ENCODE measurements at regions not wholly inside any gene's neighbourhood (a gene's known extent, or its start where the extent isn't known, plus 50 kb on each side); places are given as distances from the start of the nearest gene placed in this dataset.
A peak's percentile ranks its signal among the peaks of the same experiment; 100 is the strongest.
"Not testable (repeated sequence)": the region's sequence is repeated elsewhere in the genome, so short reads cannot be mapped to it uniquely, and the experiment has no call there.

DNA sequence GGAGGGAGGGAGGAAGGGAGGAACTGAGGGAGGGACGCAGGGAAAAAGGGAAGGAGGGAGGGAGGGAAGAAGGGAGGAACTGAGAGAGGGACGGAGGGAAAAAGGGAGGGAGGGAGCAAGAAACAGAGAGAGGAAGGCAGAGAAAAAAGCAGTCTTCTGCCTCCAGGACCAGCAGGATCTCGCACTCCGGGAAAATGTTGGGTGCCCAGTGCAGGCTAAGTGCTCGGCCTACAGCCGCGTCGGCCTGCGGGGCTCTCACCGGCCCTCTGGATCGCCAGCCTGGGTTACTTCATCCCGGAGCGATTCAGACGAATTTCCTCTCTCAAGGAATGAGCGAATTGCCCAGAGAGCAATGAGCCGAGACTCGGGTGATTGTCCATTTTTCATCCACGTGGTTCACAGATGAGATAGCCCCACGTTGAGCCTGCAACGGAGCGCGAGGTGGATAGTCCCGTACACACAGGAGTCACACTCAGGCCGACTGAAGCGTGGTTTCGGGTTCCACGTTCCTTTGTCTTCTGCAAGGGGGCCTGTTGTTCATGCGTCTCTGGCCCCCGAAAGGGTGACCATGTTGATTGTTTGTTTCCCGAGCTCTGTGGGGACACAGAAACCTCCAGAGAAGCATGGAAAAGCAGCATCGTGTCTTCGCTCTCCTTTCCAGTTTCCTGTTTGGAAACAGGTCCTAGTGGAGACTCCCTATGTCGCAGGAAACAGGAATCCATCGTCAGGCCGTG, 1937.1 kb upstream of the DEFB115 start:
- DNase-seq = not testable (repeated sequence)

DNA sequence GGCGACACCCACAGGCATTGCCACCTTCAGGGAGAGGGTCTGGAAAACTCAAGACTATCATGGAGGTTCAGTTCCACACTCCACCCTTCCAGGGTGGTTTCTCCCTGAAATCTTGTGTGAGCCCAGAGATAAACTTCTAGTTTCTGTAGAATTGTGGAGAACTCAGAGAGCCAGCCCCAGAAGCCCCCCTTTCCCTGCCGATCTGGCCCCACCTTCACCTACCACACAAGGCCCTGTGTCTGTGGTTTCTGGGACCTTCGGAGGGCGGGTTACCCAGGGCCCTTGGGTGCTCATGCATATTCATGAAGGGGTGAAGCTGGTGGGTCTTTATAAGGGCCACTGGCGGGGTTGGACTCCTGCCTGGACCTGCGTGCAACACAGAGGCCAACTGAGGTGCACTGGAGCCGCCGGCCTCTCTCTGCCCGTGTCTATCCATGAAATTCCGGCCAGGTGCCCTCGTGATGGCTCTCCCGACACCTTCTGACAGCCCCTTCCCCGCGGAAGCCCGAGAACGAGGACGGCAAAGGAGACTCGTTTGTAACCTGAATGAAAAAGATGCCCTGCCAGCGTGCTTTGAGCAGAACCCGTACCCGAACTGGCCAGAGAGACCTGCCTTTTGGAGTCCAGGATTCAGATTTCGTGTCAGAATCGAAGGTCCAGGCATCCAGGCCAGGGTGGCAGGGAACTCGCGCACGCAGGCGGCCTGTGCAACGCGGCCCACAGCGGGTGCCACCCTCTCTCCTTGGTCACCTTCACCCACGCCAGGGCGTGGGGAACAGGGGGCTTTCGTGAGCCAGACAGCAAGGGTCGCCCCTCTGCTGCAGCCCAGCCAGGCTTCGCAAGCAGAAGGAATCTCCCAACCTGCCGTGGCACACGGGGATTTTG, 1933.6 kb upstream of the DEFB115 start:
- not testable (repeated sequence) for DNase-seq

DNA sequence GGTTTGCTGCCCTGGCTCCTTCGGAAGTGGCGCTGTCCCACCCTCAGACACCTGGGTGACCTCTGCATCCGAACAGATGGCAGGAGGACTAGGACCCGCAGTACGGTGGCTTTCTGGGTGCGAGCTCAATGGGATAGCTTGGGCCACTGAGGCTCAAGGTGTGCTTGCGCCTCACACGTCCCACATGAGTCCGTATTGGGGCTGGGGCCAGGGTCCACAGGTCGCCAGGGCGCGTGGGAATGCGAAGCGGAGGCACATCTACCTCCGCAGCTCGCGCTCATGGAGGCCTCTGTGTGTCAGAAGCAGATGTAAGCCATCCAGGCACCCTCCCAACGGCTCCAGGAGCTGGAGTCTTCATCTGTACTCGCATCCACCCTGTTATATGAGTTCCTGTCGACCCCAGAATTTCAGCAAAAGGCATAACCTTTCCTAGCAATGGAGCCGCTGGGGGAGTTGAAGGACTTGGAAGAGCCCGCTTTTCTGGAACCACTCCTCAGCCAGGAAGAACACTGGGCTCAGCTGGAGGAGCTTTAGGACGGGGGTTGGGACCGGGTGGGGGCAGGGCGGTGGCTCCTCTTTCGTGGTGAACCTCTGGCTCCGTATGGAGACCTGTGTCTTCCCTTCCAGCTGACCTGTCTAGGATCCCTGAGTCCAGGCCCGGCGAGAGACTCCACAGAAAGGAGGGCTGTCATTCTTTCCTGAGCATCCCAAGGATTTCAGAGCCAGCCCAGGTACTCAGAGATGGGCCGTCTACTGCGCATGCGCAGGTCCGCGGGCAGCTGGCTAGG, 1932.8 kb upstream of the DEFB115 start:
- DNase-seq = not testable (repeated sequence)

DNA sequence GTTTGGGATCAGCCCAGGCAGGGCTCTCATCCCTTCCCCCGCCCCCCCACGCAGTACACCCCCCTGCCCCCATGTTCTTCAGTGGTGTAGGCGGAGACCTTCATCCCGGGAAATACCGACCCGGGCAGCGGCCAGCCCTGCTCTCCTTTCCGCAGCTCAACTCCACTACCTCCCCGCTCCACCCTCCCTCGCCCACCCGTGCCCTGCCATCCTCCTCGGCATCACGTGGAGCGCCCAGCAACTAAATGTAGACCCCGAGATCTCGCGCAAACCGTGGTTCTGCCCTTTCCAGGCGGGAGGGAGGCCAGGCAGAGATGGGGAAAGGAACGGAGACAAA, 1932.2 kb upstream of the DEFB115 start:
- no peak for DNase-seq

DNA sequence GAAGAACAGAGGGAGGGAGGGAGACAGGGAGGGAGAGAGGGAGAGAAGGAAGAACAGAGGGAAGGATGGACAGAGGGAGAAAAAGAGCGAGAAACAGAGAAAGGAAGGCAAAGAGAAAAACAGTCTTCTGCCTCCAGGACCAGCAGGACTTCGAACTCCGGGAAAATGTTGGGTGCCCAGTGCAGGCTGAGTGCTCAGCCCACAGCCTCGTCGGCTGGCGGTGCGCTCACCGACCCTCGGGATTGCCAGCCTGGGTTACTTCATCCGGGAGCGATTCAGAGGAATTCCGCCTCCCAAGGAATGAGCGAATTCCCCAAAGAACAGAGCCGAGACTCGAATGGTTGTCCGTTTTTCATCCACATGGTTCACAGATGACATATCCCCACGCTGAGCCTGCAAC, 1931.7 kb upstream of the DEFB115 start:
- not testable (repeated sequence) for DNase-seq

DNA sequence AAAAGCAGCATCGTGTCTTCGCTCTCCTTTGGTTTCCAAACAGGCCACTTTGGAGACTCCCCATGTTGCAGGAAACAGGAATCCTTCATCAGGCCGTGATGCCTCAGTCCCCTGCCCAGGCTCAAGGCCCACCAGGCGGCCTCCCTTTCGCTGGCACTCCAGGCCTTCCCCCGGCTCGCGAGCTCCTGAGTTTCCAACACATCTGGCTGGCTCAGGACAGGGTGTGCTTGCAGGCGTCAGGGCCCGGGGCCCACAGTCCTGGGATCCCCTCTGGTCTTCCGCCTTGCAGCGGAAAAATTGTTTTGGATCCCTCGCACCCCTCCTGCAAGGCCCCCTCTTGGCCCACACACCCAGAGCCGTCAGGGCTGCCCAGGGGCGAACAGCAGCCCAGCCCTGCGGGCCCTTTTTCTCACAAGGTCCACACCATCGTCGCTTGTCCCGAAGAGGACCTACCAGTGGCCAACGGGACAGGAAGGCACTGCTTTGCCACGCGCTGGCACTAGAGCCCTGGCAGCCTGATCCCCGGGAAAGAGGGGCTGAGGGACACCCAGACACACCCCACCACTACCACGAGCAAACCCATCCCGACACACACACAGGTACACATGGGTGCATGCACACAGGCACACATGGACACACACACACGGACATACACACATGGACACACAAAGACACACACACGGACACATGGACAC, 1930.9 kb upstream of the DEFB115 start:
- no peak for DNase-seq

DNA sequence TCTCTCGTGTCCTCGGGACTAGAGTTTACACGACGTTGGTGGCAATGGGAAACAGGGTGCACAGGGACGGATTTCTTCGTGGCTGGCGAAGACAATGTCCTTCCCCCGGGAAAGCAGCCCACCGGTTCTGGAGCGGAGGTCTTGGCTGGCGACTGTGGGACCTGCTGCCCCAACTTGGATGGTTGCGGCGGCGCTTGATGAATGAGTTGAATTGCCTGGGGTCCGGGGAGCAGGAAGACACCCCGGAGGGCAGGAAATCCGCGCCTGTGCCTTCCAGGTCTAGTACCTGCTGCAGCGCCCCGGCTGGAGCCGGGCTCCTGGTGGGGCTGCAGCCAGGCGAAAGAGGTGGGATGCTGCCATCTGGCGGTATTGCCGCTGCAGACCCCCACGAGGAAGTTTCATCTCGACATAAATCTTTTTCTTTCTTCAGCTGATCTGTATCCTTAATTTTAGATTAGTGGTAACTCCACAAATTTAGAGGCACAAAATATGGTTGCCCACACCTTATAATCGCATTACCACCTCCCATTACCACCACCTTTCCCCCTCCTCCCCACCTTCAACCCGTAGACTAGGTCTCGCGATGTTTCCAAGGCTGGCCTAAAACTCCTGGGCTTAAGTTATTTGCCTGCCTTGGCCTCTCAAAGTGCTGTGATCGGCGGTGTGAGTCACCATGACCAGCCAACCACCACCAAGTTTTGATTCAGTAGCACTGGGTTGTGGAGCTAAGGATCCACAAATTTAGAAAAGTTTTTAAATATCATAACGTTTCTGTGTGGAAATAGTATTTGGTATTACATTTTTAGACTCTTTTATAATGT, 1929.7 kb upstream of the DEFB115 start:
- DNase-seq = peak; percentile 2

DNA sequence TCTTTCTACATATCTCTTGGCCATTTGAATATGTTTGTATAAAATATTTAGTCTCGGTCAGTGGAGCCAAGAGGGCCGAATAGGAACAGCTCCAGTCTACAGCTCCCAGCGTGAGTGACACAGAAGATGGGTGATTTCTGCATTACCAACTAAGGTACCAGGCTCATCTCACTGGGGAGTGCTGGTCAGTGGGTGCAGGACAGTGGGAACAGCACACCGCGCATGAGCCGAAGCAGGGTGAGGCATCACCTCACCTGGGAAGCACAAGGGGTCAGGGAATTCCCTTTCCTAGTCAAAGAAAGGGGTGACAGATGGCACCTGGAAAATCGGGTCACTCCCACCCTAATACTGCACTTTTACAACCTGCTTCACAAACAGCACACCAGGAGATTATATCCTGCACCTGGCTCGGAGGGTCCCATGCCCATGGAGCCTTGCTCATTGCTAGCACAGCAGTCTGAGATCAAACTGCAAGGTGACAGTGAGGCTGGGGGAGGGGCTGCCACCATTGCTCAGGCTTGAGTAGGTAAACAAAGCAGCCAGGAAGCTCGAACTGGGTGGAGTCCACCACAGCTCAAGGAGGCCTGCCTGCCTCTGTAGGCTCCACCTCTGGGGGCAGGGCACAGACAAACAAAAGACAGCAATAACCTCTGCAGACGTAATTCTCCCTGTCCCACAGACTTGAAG, 1926.9 kb upstream of the DEFB115 start:
- DNase-seq = not testable (repeated sequence)

DNA sequence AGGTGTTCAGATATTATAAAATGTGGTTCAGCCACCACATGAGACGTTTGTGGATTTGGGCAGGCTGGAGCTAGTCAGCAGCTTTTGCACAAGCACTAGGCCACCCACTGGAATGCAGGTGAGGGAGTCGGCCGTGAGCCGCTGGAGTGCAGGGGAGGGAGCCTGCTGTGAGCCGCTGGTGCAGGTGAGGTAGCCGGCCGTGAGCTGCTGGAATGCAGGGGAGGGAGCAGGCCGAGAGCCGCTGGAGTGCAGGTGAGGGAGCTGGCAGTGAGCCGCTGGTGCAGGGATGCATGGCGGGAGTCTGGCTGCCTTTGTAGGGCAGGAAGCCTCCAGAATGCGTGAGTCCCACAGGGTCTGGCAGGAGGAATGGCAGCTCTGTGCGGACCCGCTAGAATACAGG, 1907.6 kb upstream of the DEFB115 start:
- no peak for DNase-seq

DNA sequence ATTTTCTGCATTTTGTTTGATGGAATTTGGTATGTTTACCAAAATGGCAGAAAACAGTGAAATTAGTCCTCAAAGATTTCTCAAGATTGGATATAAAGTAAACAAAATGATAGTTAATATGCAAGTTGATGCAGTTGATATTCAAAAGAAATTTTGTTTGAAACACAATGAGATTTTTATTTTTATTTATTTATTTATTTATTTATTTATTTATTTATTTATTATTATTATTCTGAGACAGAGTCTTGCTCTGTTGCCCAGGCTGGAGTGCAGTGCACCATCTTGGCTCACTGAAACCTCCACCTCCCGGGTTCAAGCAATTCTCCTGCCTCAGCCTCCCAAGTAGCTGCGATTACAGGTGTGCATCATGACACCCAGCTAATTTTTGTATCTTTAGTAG, 1881.5 kb upstream of the DEFB115 start:
- not testable (repeated sequence) for DNase-seq

DNA sequence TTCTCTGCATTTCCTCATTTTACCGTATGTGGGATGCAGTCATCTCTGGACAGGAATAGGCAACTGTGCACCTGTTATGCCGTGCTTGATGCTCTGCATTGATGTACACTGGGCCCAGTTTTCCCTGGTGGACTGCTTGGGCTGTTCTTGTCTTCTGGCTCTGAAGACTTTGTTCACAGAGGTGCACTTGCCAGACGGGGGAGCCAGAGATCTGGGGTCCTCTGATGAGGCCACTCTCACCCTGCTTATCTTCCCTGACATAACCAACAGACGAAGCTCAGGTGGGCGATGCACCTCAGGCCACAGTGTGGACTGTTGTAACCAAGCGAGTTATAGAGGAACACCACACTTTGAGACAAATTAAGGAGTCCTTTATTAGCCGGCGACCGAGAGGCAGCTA, 1864.6 kb upstream of the DEFB115 start:
- not testable (repeated sequence) for DNase-seq

DNA sequence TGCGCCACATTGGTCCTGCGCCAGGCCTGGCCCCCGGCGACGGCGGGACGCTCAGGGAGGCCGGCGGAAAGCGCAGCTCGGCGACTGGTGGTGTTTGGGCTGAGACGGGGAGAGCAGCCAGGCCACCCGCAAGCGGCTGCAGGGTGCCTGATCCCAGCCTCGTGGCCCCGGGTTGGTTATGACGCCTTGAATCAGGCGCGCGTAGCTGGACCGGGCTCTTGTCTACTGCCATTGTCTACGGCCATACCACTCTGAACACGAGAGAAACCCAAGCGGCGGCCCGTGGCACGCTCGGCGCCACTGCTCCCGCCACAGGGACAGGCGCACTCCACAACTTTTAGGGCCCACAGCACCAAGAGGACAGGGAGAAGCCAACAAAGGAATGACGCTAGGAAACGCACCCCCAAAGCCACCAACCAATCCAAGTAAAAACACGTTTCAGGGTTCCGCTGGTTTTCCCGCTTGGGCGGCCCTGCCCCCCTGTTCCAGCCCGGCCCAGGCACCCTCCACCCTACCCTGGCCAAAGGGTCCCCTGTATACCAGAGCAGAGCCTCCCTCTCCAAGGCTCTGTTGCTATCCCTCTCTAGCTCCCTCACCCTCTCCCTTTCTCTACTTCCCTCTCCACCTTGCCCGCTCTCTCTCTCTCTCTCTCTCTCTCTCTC, 1849.3 kb upstream of the DEFB115 start:
- no peak for DNase-seq

DNA sequence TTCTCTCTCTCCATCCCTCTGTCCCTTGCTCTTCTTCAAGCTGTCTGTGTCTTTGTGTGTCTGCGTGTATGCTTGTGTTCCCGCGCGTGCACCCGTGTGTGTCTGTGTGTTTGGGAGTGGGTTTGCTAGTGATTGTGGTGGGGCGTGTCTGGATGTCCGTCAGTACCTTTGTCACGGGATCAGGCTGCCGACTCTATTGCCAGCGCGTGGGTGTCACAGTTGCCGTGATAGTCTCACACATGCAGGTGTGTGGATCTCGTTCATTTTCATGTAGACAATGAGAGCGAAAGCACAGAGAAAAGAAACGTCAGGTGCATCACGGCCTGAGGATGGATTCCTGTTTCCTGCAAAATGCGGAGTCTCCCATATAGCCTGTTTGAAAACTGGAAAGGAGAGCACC, 1848.8 kb upstream of the DEFB115 start:
- not testable (repeated sequence) for DNase-seq

DNA sequence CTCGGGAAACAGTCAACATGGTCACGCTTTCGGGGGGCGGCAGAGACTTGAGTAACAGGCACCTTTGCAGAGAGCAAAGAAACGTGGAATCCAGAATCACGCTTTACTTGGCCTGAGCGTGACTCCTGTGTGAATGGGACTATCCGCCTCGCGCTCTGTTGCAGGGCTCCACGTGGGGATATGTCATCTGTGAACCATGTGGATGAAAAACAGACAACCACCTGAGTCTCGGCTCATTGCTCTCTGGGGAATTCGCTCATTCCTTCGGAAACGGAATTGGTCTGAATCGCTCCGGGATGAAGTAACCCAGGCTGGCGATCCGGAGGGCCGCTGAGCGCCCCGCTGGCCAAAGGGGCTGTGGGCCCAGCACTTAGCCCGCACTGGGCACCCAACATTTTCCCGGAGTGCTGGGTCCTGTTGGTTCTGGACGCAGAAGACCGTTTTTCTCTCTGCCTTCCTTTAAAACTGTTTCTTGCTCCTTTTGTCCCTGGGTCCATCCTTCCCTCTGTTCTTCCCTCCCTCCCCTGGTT, 1848.2 kb upstream of the DEFB115 start:
- DNase-seq = not testable (repeated sequence)

DNA sequence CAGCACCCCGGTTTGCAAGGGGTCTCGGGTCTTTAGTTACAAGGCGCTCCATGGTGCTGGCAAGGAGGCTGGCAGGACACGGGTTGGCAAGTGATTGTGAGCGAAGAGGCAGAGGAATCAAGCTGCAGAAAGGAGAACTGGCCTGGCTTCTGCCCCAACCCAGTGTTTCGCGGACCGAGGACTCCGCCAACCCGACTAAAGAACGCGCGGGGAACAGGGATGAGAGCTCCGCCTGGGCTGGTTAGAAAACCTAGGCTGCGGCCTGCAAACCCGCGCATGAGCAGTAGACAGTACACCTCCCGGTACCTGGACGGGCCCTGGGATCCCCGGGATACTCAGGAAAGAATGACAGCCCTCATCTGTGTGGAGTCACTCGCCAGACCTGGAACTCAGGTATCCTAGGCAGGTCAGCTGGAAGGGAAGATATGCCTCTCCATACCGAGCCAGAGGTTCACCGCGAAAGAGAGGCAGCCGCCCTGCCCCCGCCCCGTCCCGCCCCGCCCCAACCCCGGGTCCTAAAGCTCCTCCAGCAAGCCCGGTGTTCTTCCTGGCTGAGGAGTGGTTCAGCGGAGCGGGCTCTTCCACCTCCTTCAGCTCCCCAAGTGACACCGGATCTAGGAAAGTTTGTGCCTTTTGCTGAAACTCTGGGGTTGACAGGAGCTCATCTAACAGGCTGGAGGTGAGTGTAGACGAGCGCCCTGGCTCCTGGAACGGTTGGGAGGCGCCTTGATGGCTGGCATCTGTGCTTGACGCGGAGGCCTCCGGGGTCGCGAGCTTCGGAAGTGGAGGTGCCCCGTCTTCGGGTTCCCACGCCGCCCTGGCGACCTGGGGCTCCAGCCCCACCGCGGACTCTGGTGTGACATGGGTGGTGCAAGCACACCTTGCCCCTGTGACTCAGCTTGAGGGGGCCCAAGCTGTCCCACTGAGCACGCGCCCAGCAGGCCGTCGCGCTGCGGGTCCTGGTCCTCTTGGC, 1847.3 kb upstream of the DEFB115 start:
- no peak for DNase-seq

DNA sequence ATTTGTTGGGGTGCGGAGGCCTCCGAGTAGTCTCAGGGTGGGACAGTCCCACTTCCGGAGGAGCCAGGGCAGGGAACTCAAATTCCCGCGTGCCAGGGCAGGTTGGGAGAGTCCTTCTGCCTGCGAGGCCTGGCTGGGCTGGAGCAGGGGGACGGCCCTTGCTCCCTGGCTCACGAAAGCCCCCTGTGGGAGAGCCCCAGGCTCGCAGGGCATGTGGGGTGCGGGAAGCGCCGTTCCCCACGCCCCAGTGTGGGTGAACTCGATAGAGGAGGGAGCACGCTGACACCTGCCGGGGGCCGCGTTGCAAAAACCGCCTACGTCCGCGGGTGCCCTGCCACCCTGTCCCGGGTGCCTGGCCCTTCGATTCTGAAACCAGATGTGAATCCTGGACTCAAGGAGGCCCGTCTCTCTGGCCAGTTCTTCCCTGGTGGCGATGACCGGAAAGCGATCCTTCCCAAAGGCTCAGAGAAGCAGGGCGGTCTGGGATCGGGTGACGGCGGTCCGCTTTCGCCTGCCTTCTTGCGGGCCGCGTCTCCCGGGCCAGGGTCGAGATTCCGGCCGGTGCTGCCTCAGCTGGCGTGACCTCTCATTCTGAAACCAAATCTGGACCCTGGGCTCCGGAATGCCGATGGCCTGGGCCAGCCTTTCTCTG, 1846.5 kb upstream of the DEFB115 start:
- DNase-seq = no peak

DNA sequence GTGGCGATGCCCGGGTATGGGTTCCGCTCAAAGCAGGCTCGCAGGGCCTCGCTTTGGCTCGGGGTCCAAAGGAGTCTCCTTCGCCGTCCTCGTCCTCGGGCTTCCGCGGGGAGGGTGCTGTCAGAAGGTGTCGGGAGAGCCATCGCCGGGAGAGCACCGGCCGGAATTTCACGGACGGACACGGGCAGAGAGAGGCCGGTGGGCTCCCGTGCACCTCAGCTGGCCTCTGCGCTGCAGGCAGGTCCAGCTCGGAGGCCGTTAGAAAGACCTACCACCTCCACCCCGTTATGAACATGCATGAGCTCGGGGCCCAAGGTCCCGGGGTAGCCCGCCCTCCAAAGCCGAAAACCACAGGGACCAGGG, 1846.0 kb upstream of the DEFB115 start:
- DNase-seq = not testable (repeated sequence)

DNA sequence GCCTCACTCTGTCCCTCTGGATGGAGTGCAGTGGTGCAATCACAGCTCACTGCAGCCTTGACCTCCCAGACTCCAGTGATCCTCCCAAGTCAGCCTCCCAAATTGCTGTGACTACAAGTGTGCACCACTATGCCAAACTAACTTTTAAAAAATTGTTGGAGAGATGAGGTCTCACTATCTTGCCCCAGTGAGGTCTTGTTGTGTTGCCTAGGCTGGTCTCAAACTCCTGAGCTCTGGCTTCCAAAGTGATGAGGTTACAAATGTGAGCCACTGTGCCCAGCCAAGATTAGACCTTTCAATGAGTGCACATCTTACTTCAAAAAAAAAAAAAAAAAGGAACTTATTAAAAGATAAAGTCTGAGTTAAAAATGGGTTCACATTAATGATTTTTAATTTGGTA, 1838.1 kb upstream of the DEFB115 start:
- DNase-seq = no peak
